IMR-90 (cell line): ENCODE measurements at regions not wholly inside any gene's neighbourhood (a gene's known extent, or its start where the extent isn't known, plus 50 kb on each side); places are given as distances from the start of the nearest gene placed in this dataset.

Source experiments
- BHLHE40 ChIP-seq: fragments of 150-350 bp; IDR thresholded peaks from 2 replicates; pipeline ENCODE4 v1.6.1; 2016; ENCODE audit warnings: mild to moderate bottlenecking, low read depth, low read length
- CEBPB ChIP-seq: IDR thresholded peaks from 2 replicates; pipeline ENCODE4 v1.6.1; 2012; ENCODE audit warnings: low read depth, low read length, improper control_type of control experiment
- CHD1 ChIP-seq: IDR thresholded peaks from 2 replicates; pipeline ENCODE4 v1.6.1; 2012; ENCODE audit warnings: low read depth, low read length, improper control_type of control experiment
- MAZ ChIP-seq: IDR thresholded peaks from 2 replicates; pipeline ENCODE4 v1.6.1; 2012; ENCODE audit warnings: low read depth, mild to moderate bottlenecking, low read length, improper control_type of control experiment, moderate library complexity, borderline replicate concordance
- MXI1 ChIP-seq: IDR thresholded peaks from 2 replicates; pipeline ENCODE4 v1.6.1; 2012; ENCODE audit warnings: low read depth, mild to moderate bottlenecking, low read length, moderate library complexity, borderline replicate concordance
- POLR2A ChIP-seq: IDR thresholded peaks from 2 replicates; pipeline ENCODE4 v1.6.1; 2012; ENCODE audit warnings: mild to moderate bottlenecking, low read depth, low read length
- RAD21 ChIP-seq: IDR thresholded peaks from 2 replicates; pipeline ENCODE4 v1.6.1; 2012; ENCODE audit warnings: low read length, improper control_type of control experiment
- RCOR1 ChIP-seq: IDR thresholded peaks from 2 replicates; pipeline ENCODE4 v1.6.1; 2012; ENCODE audit warnings: mild to moderate bottlenecking, low read length, improper control_type of control experiment; ENCODE audit not compliant: insufficient replicate concordance
- RFX5 ChIP-seq: IDR thresholded peaks from 2 replicates; pipeline ENCODE4 v1.8.0; 2012; ENCODE audit warnings: low read depth, mild to moderate bottlenecking, low read length, moderate library complexity
- SMC3 ChIP-seq: fragments of 150-350 bp; IDR thresholded peaks from 2 replicates; pipeline ENCODE4 v1.6.1; 2016; ENCODE audit warnings: low read depth, mild to moderate bottlenecking, antibody characterized with exemption, low read length, moderate library complexity
- TF ChIP-seq, protein P1 (sequence below): conservative IDR thresholded peaks from 2 replicates; pipeline ENCODE4 v1.5.1; 2012; ENCODE audit warnings: mild to moderate bottlenecking, low read depth, low read length, improper control_type of control experiment
- TF ChIP-seq, protein P2 (sequence below): fragments of 150-350 bp; IDR thresholded peaks from 2 replicates; pipeline ENCODE4 v1.6.1; 2017; ENCODE audit warnings: mild to moderate bottlenecking, antibody characterized with exemption, low read length, low read depth
- TF ChIP-seq, protein P3 (sequence below): fragments of 150-350 bp; IDR thresholded peaks from 2 replicates; pipeline ENCODE4 v1.6.1; 2016; ENCODE audit warnings: low read depth, mild to moderate bottlenecking, low read length, moderate library complexity, borderline replicate concordance

DNA sequence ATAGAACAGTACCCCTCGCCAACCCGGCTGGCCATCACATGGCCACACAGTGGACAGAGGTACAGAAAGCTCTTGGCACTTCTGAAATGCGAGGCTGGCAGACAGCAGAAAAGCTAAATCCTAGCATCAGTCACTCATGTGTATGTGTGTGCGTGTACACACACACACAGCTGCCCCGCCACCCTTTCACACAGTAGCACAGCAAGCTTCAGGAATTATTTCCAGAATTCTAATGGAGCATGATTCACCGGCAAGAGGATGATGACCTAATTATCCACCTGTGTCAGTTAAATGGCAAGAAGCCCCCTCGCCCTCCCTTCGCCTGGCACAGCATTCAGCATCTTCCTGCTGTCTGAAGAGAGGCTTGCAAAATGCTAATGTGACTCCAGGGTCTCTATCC is 336.0 kb downstream of the SHANK2 start:
- TF ChIP-seq, protein P1, sequence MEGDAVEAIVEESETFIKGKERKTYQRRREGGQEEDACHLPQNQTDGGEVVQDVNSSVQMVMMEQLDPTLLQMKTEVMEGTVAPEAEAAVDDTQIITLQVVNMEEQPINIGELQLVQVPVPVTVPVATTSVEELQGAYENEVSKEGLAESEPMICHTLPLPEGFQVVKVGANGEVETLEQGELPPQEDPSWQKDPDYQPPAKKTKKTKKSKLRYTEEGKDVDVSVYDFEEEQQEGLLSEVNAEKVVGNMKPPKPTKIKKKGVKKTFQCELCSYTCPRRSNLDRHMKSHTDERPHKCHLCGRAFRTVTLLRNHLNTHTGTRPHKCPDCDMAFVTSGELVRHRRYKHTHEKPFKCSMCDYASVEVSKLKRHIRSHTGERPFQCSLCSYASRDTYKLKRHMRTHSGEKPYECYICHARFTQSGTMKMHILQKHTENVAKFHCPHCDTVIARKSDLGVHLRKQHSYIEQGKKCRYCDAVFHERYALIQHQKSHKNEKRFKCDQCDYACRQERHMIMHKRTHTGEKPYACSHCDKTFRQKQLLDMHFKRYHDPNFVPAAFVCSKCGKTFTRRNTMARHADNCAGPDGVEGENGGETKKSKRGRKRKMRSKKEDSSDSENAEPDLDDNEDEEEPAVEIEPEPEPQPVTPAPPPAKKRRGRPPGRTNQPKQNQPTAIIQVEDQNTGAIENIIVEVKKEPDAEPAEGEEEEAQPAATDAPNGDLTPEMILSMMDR = no peak
- no peak for TF ChIP-seq POLR2A
- no peak for TF ChIP-seq MAZ
- TF ChIP-seq CEBPB = no peak
- TF ChIP-seq, protein P2, sequence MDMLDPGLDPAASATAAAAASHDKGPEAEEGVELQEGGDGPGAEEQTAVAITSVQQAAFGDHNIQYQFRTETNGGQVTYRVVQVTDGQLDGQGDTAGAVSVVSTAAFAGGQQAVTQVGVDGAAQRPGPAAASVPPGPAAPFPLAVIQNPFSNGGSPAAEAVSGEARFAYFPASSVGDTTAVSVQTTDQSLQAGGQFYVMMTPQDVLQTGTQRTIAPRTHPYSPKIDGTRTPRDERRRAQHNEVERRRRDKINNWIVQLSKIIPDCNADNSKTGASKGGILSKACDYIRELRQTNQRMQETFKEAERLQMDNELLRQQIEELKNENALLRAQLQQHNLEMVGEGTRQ = no peak
- no peak for TF ChIP-seq BHLHE40
- no peak for TF ChIP-seq SMC3
- no peak for TF ChIP-seq MXI1
- TF ChIP-seq, protein P3, sequence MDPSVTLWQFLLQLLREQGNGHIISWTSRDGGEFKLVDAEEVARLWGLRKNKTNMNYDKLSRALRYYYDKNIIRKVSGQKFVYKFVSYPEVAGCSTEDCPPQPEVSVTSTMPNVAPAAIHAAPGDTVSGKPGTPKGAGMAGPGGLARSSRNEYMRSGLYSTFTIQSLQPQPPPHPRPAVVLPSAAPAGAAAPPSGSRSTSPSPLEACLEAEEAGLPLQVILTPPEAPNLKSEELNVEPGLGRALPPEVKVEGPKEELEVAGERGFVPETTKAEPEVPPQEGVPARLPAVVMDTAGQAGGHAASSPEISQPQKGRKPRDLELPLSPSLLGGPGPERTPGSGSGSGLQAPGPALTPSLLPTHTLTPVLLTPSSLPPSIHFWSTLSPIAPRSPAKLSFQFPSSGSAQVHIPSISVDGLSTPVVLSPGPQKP = no peak
- no peak for TF ChIP-seq RAD21
- TF ChIP-seq RCOR1 = no peak
- no peak for TF ChIP-seq CHD1
- TF ChIP-seq RFX5 = no peak
